ENCODE measurements at regions not wholly inside any gene's neighbourhood (a gene's known extent, or its start where the extent isn't known, plus 50 kb on each side); places are given as distances from the start of the nearest gene placed in this dataset.
A peak's percentile ranks its signal among the peaks of the same experiment; 100 is the strongest.

GRCh38 chr2:157107460-157107859, 150.0 kb upstream of the GALNT5 start:
- TF ChIP-seq CEBPB (IDR thresholded peaks at IDR 0.05) (no peak), REST (IDR thresholded peaks at IDR 0.05; ENCODE audit: low read depth) (no peak), TEAD4 (IDR thresholded peaks at IDR 0.05) (no peak), TCF12 (IDR thresholded peaks at IDR 0.05; ENCODE audit: low read depth) (no peak), EGR1 (IDR thresholded peaks at IDR 0.05) (no peak), YY1 (IDR thresholded peaks at IDR 0.05; ENCODE audit: low read depth) (no peak), MAX (IDR thresholded peaks at IDR 0.05) (no peak), RAD21 (IDR thresholded peaks at IDR 0.05; ENCODE audit: low read depth) (no peak), TAF1 (IDR thresholded peaks at IDR 0.05; ENCODE audit: low read depth) (no peak), EP300 (IDR thresholded peaks at IDR 0.05; ENCODE audit: borderline replicate concordance) (no peak), CREB1 (IDR thresholded peaks at IDR 0.05; ENCODE audit: low read depth) (no peak), USF1 (IDR thresholded peaks at IDR 0.05) (no peak), FOXM1 (IDR thresholded peaks at IDR 0.05; ENCODE audit: borderline replicate concordance, low read depth) (no peak), NFIC (IDR thresholded peaks at IDR 0.05) (no peak), ZBTB7A (IDR thresholded peaks at IDR 0.05; ENCODE audit: low read depth) (no peak)

GRCh38 chr2:157107877-157108276, 149.6 kb upstream of the GALNT5 start:
- TF ChIP-seq ZBTB7A (IDR thresholded peaks at IDR 0.05; ENCODE audit: low read depth) (no peak), NFIC (IDR thresholded peaks at IDR 0.05) (peak; percentile 85)

GRCh38 chr2:157122776-157123175, 134.7 kb upstream of the GALNT5 start:
- TF ChIP-seq YY1 (IDR thresholded peaks at IDR 0.05; ENCODE audit: low read depth) (no peak), TCF12 (IDR thresholded peaks at IDR 0.05; ENCODE audit: low read depth) (no peak), MAX (IDR thresholded peaks at IDR 0.05) (no peak), TAF1 (IDR thresholded peaks at IDR 0.05; ENCODE audit: low read depth) (no peak), CEBPB (IDR thresholded peaks at IDR 0.05) (no peak), EGR1 (IDR thresholded peaks at IDR 0.05) (no peak), RAD21 (IDR thresholded peaks at IDR 0.05; ENCODE audit: low read depth) (no peak), USF1 (IDR thresholded peaks at IDR 0.05) (no peak), REST (IDR thresholded peaks at IDR 0.05; ENCODE audit: low read depth) (no peak), NFIC (IDR thresholded peaks at IDR 0.05) (no peak), CREB1 (IDR thresholded peaks at IDR 0.05; ENCODE audit: low read depth) (no peak), TEAD4 (IDR thresholded peaks at IDR 0.05) (no peak), FOXM1 (IDR thresholded peaks at IDR 0.05; ENCODE audit: borderline replicate concordance, low read depth) (no peak), ZBTB7A (IDR thresholded peaks at IDR 0.05; ENCODE audit: low read depth) (no peak), EP300 (IDR thresholded peaks at IDR 0.05; ENCODE audit: borderline replicate concordance) (no peak)

GRCh38 chr2:157124731-157125130, 132.8 kb upstream of the GALNT5 start:
- TF ChIP-seq USF1 (IDR thresholded peaks at IDR 0.05) (no peak), ZBTB7A (IDR thresholded peaks at IDR 0.05; ENCODE audit: low read depth) (no peak), TAF1 (IDR thresholded peaks at IDR 0.05; ENCODE audit: low read depth) (no peak), CREB1 (IDR thresholded peaks at IDR 0.05; ENCODE audit: low read depth) (no peak), RAD21 (IDR thresholded peaks at IDR 0.05; ENCODE audit: low read depth) (no peak), YY1 (IDR thresholded peaks at IDR 0.05; ENCODE audit: low read depth) (no peak), REST (IDR thresholded peaks at IDR 0.05; ENCODE audit: low read depth) (no peak), MAX (IDR thresholded peaks at IDR 0.05) (no peak), TCF12 (IDR thresholded peaks at IDR 0.05; ENCODE audit: low read depth) (no peak), EP300 (IDR thresholded peaks at IDR 0.05; ENCODE audit: borderline replicate concordance) (no peak), EGR1 (IDR thresholded peaks at IDR 0.05) (no peak), NFIC (IDR thresholded peaks at IDR 0.05) (no peak), TEAD4 (IDR thresholded peaks at IDR 0.05) (no peak), FOXM1 (IDR thresholded peaks at IDR 0.05; ENCODE audit: borderline replicate concordance, low read depth) (no peak)
